ENCODE measurements at regions not wholly inside any gene's neighbourhood (a gene's known extent, or its start where the extent isn't known, plus 50 kb on each side); places are given as distances from the start of the nearest gene placed in this dataset.
"Not testable (repeated sequence)": the region's sequence is repeated elsewhere in the genome, so short reads cannot be mapped to it uniquely, and the experiment has no call there.

DNA sequence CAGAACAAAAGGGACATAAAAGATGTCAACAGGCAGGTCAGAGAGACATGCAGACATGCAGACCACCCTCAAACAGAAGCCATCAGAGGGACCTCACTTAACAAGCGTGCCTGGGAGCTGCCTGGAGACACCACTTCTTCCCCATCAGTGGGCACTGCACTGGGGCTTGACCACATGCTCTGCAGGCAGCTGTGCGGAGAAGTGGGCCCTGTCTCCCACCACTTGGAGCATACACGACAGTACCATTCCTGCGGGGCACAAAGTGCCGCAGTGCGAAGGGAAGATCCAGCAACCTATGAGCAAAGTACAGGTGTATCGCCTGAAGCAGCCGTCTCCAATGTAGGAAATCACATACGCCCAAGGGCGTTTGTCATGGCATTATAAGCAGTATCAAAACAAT, 150.5 kb upstream of the FOXD4L5 start:
- Mint-ChIP-seq H3K9me3 (peaks cover 25% of the 10 kb centered on the region), H3K36me3 (ENCODE audit: low read depth) (no peaks in the 10 kb centered on the region), H3K27ac (no peak overlapping the region), H3K4me1 (ENCODE audit: low read depth) (no peaks in the 10 kb centered on the region), H3K27me3 (no peaks in the 10 kb centered on the region), H3K4me3 (no peak overlapping the region)

DNA sequence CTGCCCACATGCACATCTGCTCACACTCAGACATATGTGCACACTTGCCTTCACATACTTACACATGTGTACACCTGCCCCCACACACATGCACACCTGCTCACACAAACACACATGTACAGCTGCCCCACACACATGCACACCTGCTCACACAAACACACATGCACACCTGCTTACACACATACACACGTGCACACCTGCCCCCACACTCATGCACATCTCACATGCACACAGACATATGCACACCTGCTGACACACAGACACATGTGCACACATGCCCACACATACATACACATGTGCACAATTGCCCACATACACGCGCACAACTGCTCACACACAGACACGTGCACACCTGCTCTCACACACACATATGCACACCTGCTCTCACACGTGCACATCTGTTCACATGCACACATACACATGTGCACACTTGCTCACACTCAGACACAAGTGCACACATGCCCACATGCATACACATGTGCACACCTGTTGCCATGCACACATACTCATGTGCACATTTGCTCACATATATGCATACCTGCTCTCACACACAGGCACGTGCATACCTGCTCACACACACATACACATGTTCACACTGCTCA, 147.8 kb upstream of the FOXD4L5 start:
- no peaks in the 10 kb centered on the region for H3K4me1 Mint-ChIP-seq (ENCODE audit: low read depth)
- no peak overlapping the region for H3K4me3 Mint-ChIP-seq
- H3K27me3 Mint-ChIP-seq, result no peaks in the 10 kb centered on the region
- no peaks in the 10 kb centered on the region for H3K36me3 Mint-ChIP-seq (ENCODE audit: low read depth)
- no peak overlapping the region for H3K27ac Mint-ChIP-seq
- H3K9me3 Mint-ChIP-seq, result peaks cover 23% of the 10 kb centered on the region

- no peaks in the 10 kb centered on the region for H3K36me3 Mint-ChIP-seq (ENCODE audit: low read depth)
- H3K27me3 Mint-ChIP-seq, result no peaks in the 10 kb centered on the region
- H3K4me3 Mint-ChIP-seq, result no peak overlapping the region
- H3K27ac Mint-ChIP-seq, result no peak overlapping the region
- peaks cover 19% of the 10 kb centered on the region for H3K9me3 Mint-ChIP-seq
- H3K4me1 Mint-ChIP-seq (ENCODE audit: low read depth), result no peaks in the 10 kb centered on the region
Measured at GRCh38 chr9:65432051-65432450, 147.0 kb upstream of the FOXD4L5 start.

DNA sequence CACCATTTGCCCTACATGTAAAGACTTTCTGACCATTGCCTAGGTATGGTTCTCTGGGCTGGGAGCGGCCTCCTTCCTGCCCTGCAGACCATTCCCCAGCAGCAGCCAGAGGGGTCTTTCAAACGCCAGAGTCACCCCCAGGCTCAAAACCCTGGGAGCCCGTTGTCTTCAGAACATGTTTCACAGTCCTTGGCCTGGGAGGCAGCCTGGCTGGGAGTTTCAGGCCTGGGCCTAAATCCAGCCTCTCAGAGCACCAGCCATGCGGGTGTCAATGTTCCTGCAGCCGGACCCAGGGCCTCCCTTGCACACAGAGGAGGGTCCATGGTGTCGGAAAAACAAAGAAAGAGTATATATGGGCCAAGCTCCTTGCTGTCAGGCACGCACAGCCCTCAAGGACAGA, 145.2 kb upstream of the FOXD4L5 start:
- Mint-ChIP-seq H3K9me3 (peaks cover 19% of the 10 kb centered on the region), H3K27ac (no peak overlapping the region), H3K4me3 (no peak overlapping the region), H3K4me1 (ENCODE audit: low read depth) (no peaks in the 10 kb centered on the region), H3K36me3 (ENCODE audit: low read depth) (peaks cover 4% of the 10 kb centered on the region), H3K27me3 (no peaks in the 10 kb centered on the region)

DNA sequence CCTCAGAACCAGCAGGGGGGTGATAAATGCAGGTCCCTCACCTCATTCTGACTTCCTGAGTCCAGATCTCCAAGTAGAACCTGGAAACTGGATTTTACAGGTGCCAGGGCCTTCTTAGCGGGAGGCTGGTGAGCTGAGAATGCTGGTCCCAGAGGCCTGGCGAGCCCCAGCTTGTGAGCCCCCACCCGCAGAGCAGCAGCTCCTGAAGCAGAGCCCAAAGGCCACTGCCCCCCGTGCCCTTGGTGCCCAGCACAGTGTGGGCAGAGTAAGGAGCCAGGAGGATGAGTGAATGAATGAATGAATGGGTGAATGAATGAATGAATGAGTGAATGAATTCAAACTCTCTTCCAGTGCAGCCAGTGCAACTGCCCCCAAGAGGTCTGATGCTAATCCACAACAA, 142.4 kb upstream of the FOXD4L5 start:
- H3K36me3 Mint-ChIP-seq (ENCODE audit: low read depth), result not testable (repeated sequence)

DNA sequence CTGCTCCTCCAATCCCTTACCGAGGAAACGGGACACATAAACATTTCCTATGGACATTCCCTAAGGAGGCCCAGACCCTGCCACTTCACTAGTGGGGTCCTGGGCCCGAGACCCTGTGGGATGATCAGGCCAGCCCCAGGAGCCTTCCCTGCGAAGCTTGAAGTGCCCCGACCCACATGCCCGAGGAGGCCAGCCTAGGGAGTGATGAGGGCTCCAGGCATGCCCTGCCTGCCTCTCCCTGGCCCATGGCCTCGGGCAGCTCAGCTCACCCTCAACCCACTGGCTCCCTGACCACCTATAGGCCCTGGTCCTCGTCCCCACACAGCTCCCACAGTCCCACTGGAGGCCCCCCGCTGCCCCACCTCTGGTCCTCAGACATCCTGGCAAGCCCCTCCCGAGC, 141.8 kb upstream of the FOXD4L5 start:
- peaks cover 17% of the 10 kb centered on the region for H3K9me3 Mint-ChIP-seq
- H3K27ac Mint-ChIP-seq; H3K27me3 Mint-ChIP-seq; H3K4me3 Mint-ChIP-seq; H3K36me3 Mint-ChIP-seq (ENCODE audit: low read depth); H3K4me1 Mint-ChIP-seq (ENCODE audit: low read depth): not testable (repeated sequence)

More for the DNA sequence above, 142.4 kb upstream of the FOXD4L5 start:
- peaks cover 20% of the 10 kb centered on the region for H3K9me3 Mint-ChIP-seq
- not testable (repeated sequence) for H3K27ac Mint-ChIP-seq; H3K4me1 Mint-ChIP-seq (ENCODE audit: low read depth); H3K27me3 Mint-ChIP-seq; H3K4me3 Mint-ChIP-seq

DNA sequence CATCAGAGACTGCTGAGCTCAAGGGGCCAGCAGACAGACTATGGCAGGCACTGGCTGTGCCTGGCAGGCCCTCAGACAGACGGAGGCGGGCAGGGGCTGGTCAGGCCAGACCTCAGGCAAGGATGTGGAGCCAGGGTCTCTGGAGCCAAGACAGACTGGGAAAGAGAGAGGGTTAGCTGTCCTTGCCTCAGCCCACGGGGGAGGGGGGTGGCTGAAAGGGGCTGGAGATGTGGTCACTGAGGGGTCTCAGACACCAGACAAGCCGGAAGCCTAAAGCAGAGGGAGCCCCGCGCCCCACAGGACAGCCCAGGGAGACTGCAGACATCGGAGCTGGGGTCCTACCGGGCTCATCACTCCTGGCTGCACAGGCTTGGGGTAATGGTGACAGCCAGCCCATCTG, 141.2 kb upstream of the FOXD4L5 start:
- Mint-ChIP-seq H3K27ac (no peak overlapping the region), H3K9me3 (peaks cover 23% of the 10 kb centered on the region), H3K27me3 (no peaks in the 10 kb centered on the region), H3K4me1 (ENCODE audit: low read depth) (no peaks in the 10 kb centered on the region), H3K36me3 (ENCODE audit: low read depth) (peaks cover 4% of the 10 kb centered on the region), H3K4me3 (no peak overlapping the region)

GRCh38 chr9:65425183-65425582, 140.2 kb upstream of the FOXD4L5 start:
- not testable (repeated sequence) for H3K4me3 Mint-ChIP-seq; H3K27ac Mint-ChIP-seq; H3K36me3 Mint-ChIP-seq (ENCODE audit: low read depth); H3K4me1 Mint-ChIP-seq (ENCODE audit: low read depth); H3K27me3 Mint-ChIP-seq
- peaks cover 26% of the 10 kb centered on the region for H3K9me3 Mint-ChIP-seq

GRCh38 chr9:65424437-65424984, 139.5 kb upstream of the FOXD4L5 start:
- H3K4me1 Mint-ChIP-seq (ENCODE audit: low read depth); H3K4me3 Mint-ChIP-seq; H3K27me3 Mint-ChIP-seq; H3K27ac Mint-ChIP-seq; H3K36me3 Mint-ChIP-seq (ENCODE audit: low read depth): not testable (repeated sequence)
- H3K9me3 Mint-ChIP-seq, result peaks cover 28% of the 10 kb centered on the region

DNA sequence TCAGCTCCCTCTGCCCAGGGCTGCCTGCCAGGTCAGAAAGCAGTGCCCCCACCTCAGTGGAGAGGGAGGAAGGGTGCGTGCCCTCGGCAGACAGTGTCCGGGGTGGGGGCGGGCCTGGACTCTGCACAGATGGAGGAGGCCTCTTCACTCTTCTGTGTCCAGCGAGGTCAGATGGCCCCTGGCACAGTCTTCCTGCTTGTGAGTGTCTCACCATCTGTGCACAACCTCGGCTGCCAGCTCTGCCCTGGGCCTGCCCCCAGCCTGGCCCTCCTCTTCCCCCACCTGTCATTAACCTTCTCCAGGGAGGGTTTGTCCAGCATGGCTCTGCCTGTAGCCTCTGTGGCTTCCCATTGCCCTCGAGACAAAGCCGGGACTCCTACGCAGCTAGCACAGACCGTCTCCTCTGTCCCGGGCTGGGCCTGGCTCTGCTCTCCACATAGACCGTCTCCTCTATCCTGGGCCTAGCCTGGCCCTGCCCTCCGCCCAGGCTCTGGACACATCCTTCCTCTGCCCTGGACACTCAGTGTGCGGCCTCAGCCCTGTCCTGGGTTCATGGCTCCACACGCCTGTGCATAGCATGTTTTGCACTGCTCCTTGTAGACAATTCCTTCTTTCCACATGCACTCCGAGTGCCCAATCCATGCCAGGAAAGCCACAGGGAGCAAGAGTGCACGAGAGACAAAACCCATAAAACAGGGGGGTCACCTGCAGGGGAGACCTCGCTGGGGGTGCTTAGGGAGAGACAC, 138.9 kb upstream of the FOXD4L5 start:
- H3K27me3 Mint-ChIP-seq; H3K4me1 Mint-ChIP-seq (ENCODE audit: low read depth); H3K4me3 Mint-ChIP-seq; H3K27ac Mint-ChIP-seq; H3K36me3 Mint-ChIP-seq (ENCODE audit: low read depth): not testable (repeated sequence)
- peaks cover 34% of the 10 kb centered on the region for H3K9me3 Mint-ChIP-seq

DNA sequence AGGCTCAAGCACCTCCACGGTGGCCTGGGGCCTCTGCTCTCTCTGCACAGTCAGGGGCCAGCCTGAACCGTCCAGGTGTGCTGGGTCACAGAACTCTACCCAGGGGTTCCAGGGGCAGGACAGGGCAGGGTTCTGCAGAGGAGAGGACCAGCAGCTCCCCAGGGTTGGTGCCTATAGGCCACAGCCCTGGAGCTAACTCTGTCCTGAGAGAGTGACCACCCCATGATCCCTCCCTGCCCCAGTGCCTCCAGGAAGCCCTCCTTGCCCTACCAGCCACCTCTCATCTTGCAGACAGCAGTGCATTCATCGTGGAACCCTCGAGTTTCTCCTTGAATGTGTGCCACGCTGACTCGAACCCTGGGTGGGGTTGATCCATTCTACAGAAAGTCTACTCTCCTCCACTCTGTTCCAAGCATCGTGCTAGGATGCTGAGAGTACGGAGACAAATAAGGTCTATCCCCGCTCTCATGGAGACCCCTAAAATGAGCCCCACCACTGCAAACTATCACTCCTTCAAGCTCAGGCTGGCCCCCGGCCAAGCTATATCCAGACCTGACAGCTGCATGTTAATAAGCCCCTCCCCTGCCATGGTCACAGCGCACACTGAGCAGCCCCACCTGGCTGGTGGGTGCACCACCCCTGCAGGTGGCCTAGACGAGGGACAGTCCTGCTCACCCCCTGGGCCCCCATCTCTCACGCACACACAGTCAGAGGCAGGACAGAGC, 138.1 kb upstream of the FOXD4L5 start:
- not testable (repeated sequence) for H3K36me3 Mint-ChIP-seq (ENCODE audit: low read depth); H3K4me3 Mint-ChIP-seq; H3K4me1 Mint-ChIP-seq (ENCODE audit: low read depth); H3K27me3 Mint-ChIP-seq; H3K27ac Mint-ChIP-seq
- peaks cover 37% of the 10 kb centered on the region for H3K9me3 Mint-ChIP-seq

GRCh38 chr9:65421486-65421885, 136.5 kb upstream of the FOXD4L5 start:
- H3K36me3 Mint-ChIP-seq (ENCODE audit: low read depth); H3K4me1 Mint-ChIP-seq (ENCODE audit: low read depth); H3K4me3 Mint-ChIP-seq; H3K27me3 Mint-ChIP-seq; H3K27ac Mint-ChIP-seq: not testable (repeated sequence)
- peaks cover 42% of the 10 kb centered on the region for H3K9me3 Mint-ChIP-seq

DNA sequence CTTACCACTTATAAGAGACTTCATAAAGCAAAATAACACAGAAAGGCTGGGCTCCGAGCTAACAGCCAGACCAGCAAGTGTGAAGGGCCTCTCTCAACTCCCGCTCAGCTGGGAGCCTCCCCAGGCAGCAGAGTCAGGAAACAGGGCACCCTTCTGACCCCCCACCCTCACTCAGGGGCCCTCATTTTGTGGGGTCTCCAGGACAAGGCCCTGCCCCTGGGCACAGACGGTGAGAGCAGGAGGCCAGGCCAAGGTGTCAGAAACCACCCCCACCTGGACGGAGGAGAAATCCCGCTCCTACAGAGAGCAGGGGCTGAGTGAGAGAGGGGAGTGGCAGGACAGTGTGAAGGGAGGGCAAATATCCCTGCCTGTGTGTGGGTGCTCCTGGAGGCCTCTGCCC, 135.8 kb upstream of the FOXD4L5 start:
- Mint-ChIP-seq H3K4me3 (no peak overlapping the region), H3K27ac (no peak overlapping the region), H3K9me3 (peaks cover 42% of the 10 kb centered on the region), H3K4me1 (ENCODE audit: low read depth) (no peaks in the 10 kb centered on the region), H3K36me3 (ENCODE audit: low read depth) (peaks cover 4% of the 10 kb centered on the region), H3K27me3 (no peaks in the 10 kb centered on the region)

DNA sequence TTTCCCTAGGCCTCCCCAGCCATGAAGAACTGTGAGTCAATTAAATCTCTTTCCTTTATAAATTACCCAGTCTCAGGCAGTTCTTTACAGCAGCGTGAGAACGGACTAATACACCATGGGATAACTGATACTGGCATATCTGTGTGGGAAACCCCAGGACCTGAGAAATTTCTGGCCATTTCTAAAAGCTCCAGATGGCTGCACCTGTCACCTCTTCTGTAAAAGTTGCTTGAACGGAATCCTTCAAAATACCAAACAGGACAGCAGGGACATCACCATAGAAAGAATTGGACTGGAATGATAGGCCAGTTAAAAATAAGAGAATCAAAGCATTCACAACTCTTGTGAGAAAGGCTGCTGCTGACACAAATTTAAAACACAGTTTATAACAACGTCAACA, 134.0 kb upstream of the FOXD4L5 start:
- not testable (repeated sequence) for H3K27ac Mint-ChIP-seq; H3K36me3 Mint-ChIP-seq (ENCODE audit: low read depth); H3K27me3 Mint-ChIP-seq; H3K4me3 Mint-ChIP-seq; H3K4me1 Mint-ChIP-seq (ENCODE audit: low read depth)
- H3K9me3 Mint-ChIP-seq, result peaks cover 29% of the 10 kb centered on the region

DNA sequence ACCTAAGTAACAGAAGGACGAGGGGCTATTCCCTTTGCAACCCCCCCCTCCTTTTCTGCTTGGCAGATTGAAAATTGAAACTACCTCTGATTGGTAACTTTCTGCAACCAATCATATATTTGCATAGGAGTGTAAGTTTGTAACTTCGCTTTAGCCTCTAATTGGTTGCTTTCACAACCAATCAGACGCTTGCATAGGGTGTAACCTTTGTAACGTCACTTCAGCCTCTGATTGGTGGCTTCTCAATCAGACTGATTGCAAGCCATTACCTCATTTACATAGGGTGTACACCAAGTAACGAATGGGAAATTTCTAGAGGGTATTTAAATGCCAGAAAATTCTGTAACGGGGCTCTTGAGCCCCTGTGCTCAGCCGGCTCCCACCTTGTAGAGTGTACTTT, 131.9 kb upstream of the FOXD4L5 start:
- not testable (repeated sequence) for H3K4me3 Mint-ChIP-seq; H3K27ac Mint-ChIP-seq; H3K36me3 Mint-ChIP-seq (ENCODE audit: low read depth); H3K27me3 Mint-ChIP-seq; H3K4me1 Mint-ChIP-seq (ENCODE audit: low read depth)
- H3K9me3 Mint-ChIP-seq, result peaks cover 26% of the 10 kb centered on the region
